Mesothelial cell of epicardium (in vitro differentiated cells): ENCODE measurements at regions not wholly inside any gene's neighbourhood (a gene's known extent, or its start where the extent isn't known, plus 50 kb on each side); places are given as distances from the start of the nearest gene placed in this dataset.

Experiments used
- DNase-seq, 2 experiments: peaks; one replicate each; pipeline ENCODE4 v3.0.0; 2021; ENCODE audit warnings: low spot score in 2 of 2; ENCODE audit not compliant: unreplicated experiment in 2 of 2
- H3K27ac Mint-ChIP-seq: 2 replicates; pipeline ENCODE4 v1.8.0; 2021; ENCODE audit warnings: mixed read lengths
- H3K27me3 Mint-ChIP-seq: 2 replicates; pipeline ENCODE4 v1.8.0; 2021; ENCODE audit warnings: low read depth, mixed read lengths
- H3K36me3 Mint-ChIP-seq: 2 replicates; pipeline ENCODE4 v1.8.0; 2021; ENCODE audit warnings: mixed read lengths
- H3K4me1 Mint-ChIP-seq: 2 replicates; pipeline ENCODE4 v1.8.0; 2021; ENCODE audit warnings: mixed read lengths
- H3K4me3 Mint-ChIP-seq: 2 replicates; pipeline ENCODE4 v1.8.0; 2021; ENCODE audit warnings: mild to moderate bottlenecking, moderate library complexity, mixed read lengths
- H3K9me3 Mint-ChIP-seq: 2 replicates; pipeline ENCODE4 v1.8.0; 2021; ENCODE audit warnings: mixed read lengths
- TF ChIP-seq, protein P1 (sequence below): fragments of 200-600 bp; sonication (generic); IDR thresholded peaks from one replicate; pipeline ENCODE4 v1.5.0; 2021; ENCODE audit warnings: antibody characterized with exemption; ENCODE audit not compliant: unreplicated experiment

DNA sequence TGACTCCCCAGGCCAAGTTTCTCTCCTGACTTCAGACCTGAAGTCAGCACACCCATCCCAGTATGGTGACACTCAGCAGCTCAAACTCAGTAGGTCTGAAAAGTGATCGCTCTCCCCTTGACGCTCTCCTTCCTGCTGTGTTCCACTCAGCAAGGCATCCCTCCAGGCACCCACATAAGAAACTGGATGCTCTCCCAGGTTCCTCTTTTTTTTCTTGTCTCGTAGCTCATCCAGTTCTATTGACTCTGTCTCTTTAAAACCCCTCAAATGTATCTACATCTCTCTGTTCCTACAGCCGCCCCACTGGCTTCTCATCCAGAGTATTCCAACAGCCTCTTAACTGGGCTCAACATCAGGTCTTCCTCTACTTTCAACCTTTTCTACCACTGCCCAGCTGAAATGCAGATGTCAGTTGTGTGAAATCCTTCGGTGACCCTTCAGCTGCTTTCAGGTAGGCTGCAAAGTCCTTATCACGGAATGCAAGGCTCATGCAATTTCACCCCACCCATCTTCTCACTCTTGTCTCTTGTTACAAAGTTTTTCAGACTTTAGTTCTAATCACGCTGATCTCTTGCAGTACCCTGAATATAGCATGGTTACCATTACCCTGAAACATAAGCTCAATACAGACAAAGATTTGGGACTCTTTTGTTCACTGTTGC is 286.2 kb upstream of the POU3F1 start:
- no peak for DNase-seq
- TF ChIP-seq, protein P1, sequence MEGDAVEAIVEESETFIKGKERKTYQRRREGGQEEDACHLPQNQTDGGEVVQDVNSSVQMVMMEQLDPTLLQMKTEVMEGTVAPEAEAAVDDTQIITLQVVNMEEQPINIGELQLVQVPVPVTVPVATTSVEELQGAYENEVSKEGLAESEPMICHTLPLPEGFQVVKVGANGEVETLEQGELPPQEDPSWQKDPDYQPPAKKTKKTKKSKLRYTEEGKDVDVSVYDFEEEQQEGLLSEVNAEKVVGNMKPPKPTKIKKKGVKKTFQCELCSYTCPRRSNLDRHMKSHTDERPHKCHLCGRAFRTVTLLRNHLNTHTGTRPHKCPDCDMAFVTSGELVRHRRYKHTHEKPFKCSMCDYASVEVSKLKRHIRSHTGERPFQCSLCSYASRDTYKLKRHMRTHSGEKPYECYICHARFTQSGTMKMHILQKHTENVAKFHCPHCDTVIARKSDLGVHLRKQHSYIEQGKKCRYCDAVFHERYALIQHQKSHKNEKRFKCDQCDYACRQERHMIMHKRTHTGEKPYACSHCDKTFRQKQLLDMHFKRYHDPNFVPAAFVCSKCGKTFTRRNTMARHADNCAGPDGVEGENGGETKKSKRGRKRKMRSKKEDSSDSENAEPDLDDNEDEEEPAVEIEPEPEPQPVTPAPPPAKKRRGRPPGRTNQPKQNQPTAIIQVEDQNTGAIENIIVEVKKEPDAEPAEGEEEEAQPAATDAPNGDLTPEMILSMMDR, result no peak
- H3K4me1 Mint-ChIP-seq, result peaks cover 11% of the 10 kb centered on the region
- H3K27me3 Mint-ChIP-seq, result peaks cover 41% of the 10 kb centered on the region
- H3K4me3 Mint-ChIP-seq, result no peak overlapping the region
- H3K36me3 Mint-ChIP-seq, result no peaks in the 10 kb centered on the region
- no peaks in the 10 kb centered on the region for H3K9me3 Mint-ChIP-seq
- H3K27ac Mint-ChIP-seq, result no peak overlapping the region

DNA sequence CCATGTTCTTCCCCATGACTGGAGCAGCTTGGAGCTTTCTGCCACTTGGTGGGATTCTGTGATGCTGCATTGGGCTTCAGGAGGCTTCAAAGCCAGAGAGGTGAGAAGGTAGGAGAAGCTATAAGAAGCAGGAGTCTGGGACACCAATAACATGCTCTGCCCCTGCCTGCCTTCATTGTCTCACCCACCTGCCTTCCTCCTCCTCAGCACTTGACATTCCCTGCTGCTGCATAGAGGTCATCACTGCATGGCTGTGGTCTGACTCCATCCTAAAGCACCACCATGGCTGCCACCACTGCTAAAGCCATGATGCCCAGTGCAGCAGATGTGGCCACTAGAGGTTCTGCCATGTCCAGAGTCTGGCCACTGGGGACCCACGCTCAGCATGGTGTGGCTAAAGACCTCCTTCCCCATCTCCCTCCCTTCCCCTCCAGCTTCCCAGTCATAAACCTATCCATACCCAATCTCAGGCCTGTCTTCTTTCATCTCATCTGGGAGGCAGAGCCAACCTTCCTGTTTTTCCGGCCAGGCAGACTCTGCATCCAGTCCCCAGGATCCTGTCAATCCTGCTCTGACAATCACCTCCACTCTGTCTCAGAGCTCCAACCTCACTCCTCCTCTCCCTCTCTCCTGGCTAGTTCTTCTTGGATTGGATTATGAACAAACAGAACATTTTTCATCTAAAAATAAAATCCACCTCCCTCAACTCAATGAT is 285.1 kb upstream of the POU3F1 start:
- TF ChIP-seq, protein P1, result no peak
- peaks cover 14% of the 10 kb centered on the region for H3K4me1 Mint-ChIP-seq
- no peaks in the 10 kb centered on the region for H3K36me3 Mint-ChIP-seq
- H3K9me3 Mint-ChIP-seq, result no peaks in the 10 kb centered on the region
- H3K4me3 Mint-ChIP-seq, result no peak overlapping the region
- no peak for DNase-seq
- no peak overlapping the region for H3K27ac Mint-ChIP-seq
- peaks cover 34% of the 10 kb centered on the region for H3K27me3 Mint-ChIP-seq

DNA sequence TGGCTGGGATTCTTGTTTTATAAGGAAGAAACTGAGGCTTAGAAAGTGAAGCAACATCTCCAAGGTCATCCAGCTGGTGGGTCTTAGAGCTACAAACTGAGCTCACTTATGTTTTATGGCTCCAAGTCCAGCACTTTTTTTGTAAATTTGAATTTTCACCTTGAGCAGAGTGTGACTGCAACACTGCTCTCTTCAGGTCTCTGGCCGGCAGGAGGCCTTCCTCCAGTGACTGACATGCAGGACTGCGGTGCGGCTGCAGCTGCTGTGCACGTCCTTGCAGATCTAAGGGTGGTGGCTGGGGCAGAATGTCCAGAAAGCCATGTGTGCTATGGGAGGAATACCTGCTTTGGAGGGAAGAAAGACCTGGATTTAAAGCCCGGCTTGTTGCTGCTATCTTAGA is 284.2 kb upstream of the POU3F1 start:
- no peaks in the 10 kb centered on the region for H3K36me3 Mint-ChIP-seq
- H3K27me3 Mint-ChIP-seq, result peaks cover 29% of the 10 kb centered on the region
- H3K9me3 Mint-ChIP-seq, result no peaks in the 10 kb centered on the region
- DNase-seq, result no peak
- H3K4me3 Mint-ChIP-seq, result no peak overlapping the region
- no peak overlapping the region for H3K27ac Mint-ChIP-seq
- TF ChIP-seq, protein P1, result no peak
- peaks cover 8% of the 10 kb centered on the region for H3K4me1 Mint-ChIP-seq

- no peak for DNase-seq
- Mint-ChIP-seq H3K4me3 (no peak overlapping the region), H3K27ac (no peak overlapping the region), H3K4me1 (peaks cover 8% of the 10 kb centered on the region), H3K9me3 (peaks cover 9% of the 10 kb centered on the region), H3K36me3 (no peaks in the 10 kb centered on the region), H3K27me3 (peaks cover 28% of the 10 kb centered on the region)
- TF ChIP-seq, protein P1, result no peak
Measured at GRCh38 chr1:38329644-38330043, 283.1 kb upstream of the POU3F1 start.

GRCh38 chr1:38328278-38329035 is 281.9 kb upstream of the POU3F1 start:
- TF ChIP-seq, protein P1, result no peak
- no peak for DNase-seq
- H3K4me3 Mint-ChIP-seq, result no peak overlapping the region
- H3K27ac Mint-ChIP-seq, result no peak overlapping the region
- peaks cover 9% of the 10 kb centered on the region for H3K9me3 Mint-ChIP-seq
- peaks cover 29% of the 10 kb centered on the region for H3K27me3 Mint-ChIP-seq
- no peaks in the 10 kb centered on the region for H3K36me3 Mint-ChIP-seq
- H3K4me1 Mint-ChIP-seq, result peaks cover 8% of the 10 kb centered on the region
